ENCODE measurements at regions not wholly inside any gene's neighbourhood (a gene's known extent, or its start where the extent isn't known, plus 50 kb on each side); places are given as distances from the start of the nearest gene placed in this dataset.
"Not testable (repeated sequence)": the region's sequence is repeated elsewhere in the genome, so short reads cannot be mapped to it uniquely, and the experiment has no call there.

GRCh38 chr3:106440672-106441071 lies 571.9 kb upstream of the CBLB start:
- Histone ChIP-seq H3K4me2 (ENCODE audit: low read depth, low read length, poor library complexity, severe bottlenecking) (no peak overlapping the region), H3K27ac (ENCODE audit: low read length) (no peak overlapping the region), H3K27me3 (ENCODE audit: low read length) (no peaks in the 10 kb centered on the region)

GRCh38 chr3:106446271-106446670 lies 577.5 kb upstream of the CBLB start:
- Histone ChIP-seq H3K4me1 (ENCODE audit: low read length) (no peaks in the 10 kb centered on the region), H3K36me3 (ENCODE audit: insufficient read depth, low read length) (no peaks in the 10 kb centered on the region), H3K79me2 (ENCODE audit: low read length) (no peaks in the 10 kb centered on the region), H2AFZ (ENCODE audit: low read length) (no peak overlapping the region), H3K27ac (ENCODE audit: low read length) (no peak overlapping the region), H3K4me2 (ENCODE audit: low read depth, low read length, poor library complexity, severe bottlenecking) (no peak overlapping the region), H3K9me3 (ENCODE audit: low read length) (no peaks in the 10 kb centered on the region), H3K4me3 (ENCODE audit: low read length) (no peak overlapping the region), H3K9ac (ENCODE audit: low read length) (no peak overlapping the region), H3K27me3 (ENCODE audit: low read length) (no peaks in the 10 kb centered on the region), H4K20me1 (ENCODE audit: insufficient read depth, low read depth, low read length) (no peaks in the 10 kb centered on the region), H3K9me2 (replicated peaks; ENCODE audit: insufficient read depth, low read length) (no peaks in the 10 kb centered on the region)
- no peak for DNase-seq

More at GRCh38 chr3:106440672-106441071, 571.9 kb upstream of the CBLB start:
- Histone ChIP-seq H3K9me2 (replicated peaks; ENCODE audit: insufficient read depth, low read length) (no peaks in the 10 kb centered on the region), H3K9me3 (ENCODE audit: low read length) (no peaks in the 10 kb centered on the region), H4K20me1 (ENCODE audit: insufficient read depth, low read depth, low read length) (no peaks in the 10 kb centered on the region), H2AFZ (ENCODE audit: low read length) (no peak overlapping the region), H3K79me2 (ENCODE audit: low read length) (no peaks in the 10 kb centered on the region), H3K9ac (ENCODE audit: low read length) (no peak overlapping the region), H3K4me3 (ENCODE audit: low read length) (no peak overlapping the region), H3K4me1 (ENCODE audit: low read length) (no peaks in the 10 kb centered on the region), H3K36me3 (ENCODE audit: insufficient read depth, low read length) (no peaks in the 10 kb centered on the region)
- no peak for DNase-seq

- Histone ChIP-seq H3K9me2 (replicated peaks; ENCODE audit: insufficient read depth, low read length) (no peaks in the 10 kb centered on the region), H3K79me2 (ENCODE audit: low read length) (no peaks in the 10 kb centered on the region), H3K9me3 (ENCODE audit: low read length) (no peaks in the 10 kb centered on the region), H4K20me1 (ENCODE audit: insufficient read depth, low read depth, low read length) (no peaks in the 10 kb centered on the region), H3K4me1 (ENCODE audit: low read length) (no peaks in the 10 kb centered on the region), H3K27me3 (ENCODE audit: low read length) (no peaks in the 10 kb centered on the region), H2AFZ (ENCODE audit: low read length) (no peak overlapping the region), H3K36me3 (ENCODE audit: insufficient read depth, low read length) (no peaks in the 10 kb centered on the region), H3K4me2 (ENCODE audit: low read depth, low read length, poor library complexity, severe bottlenecking) (no peak overlapping the region), H3K9ac (ENCODE audit: low read length) (no peak overlapping the region), H3K27ac (ENCODE audit: low read length) (no peak overlapping the region), H3K4me3 (ENCODE audit: low read length) (no peak overlapping the region)
- DNase-seq, result no peak
These were observed 579.0 kb upstream of the CBLB start for GRCh38 chr3:106447723-106448301.

- not testable (repeated sequence) for H3K36me3 ChIP-seq (ENCODE audit: insufficient read depth, low read length); H3K79me2 ChIP-seq (ENCODE audit: low read length); DNase-seq; H2AFZ ChIP-seq (ENCODE audit: low read length); H3K4me3 ChIP-seq (ENCODE audit: low read length); H4K20me1 ChIP-seq (ENCODE audit: insufficient read depth, low read depth, low read length); H3K27ac ChIP-seq (ENCODE audit: low read length); H3K4me1 ChIP-seq (ENCODE audit: low read length); H3K9me2 ChIP-seq (replicated peaks; ENCODE audit: insufficient read depth, low read length); H3K4me2 ChIP-seq (ENCODE audit: low read depth, low read length, poor library complexity, severe bottlenecking); H3K27me3 ChIP-seq (ENCODE audit: low read length); H3K9ac ChIP-seq (ENCODE audit: low read length); H3K9me3 ChIP-seq (ENCODE audit: low read length)
These were observed 579.7 kb upstream of the CBLB start for GRCh38 chr3:106448372-106448966.

DNA sequence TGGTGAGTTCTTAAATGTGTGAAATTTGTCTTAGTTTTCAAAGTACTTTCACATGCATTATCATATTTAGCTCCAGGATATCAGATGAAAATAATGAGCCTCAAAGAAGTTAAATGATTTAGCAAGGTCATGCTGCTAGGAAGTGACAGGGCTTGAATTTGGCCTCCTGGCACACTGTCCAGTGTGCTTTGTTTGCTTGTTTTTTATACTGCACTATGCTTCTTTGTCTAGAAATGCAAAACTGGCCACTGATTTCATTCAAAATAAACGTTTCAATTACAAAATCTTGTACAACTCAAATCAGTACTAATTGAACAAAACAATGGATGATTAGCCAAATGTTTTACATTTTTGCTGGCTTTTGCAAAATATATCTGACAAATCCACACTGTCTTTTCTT lies 583.3 kb upstream of the CBLB start:
- Histone ChIP-seq H2AFZ (ENCODE audit: low read length) (no peak overlapping the region), H3K4me3 (ENCODE audit: low read length) (no peak overlapping the region), H3K36me3 (ENCODE audit: insufficient read depth, low read length) (no peaks in the 10 kb centered on the region), H3K4me1 (ENCODE audit: low read length) (no peaks in the 10 kb centered on the region), H3K9me3 (ENCODE audit: low read length) (no peaks in the 10 kb centered on the region), H3K79me2 (ENCODE audit: low read length) (no peaks in the 10 kb centered on the region), H3K9me2 (replicated peaks; ENCODE audit: insufficient read depth, low read length) (no peaks in the 10 kb centered on the region), H3K27me3 (ENCODE audit: low read length) (no peaks in the 10 kb centered on the region), H3K4me2 (ENCODE audit: low read depth, low read length, poor library complexity, severe bottlenecking) (no peak overlapping the region), H3K27ac (ENCODE audit: low read length) (no peak overlapping the region), H3K9ac (ENCODE audit: low read length) (no peak overlapping the region), H4K20me1 (ENCODE audit: insufficient read depth, low read depth, low read length) (no peaks in the 10 kb centered on the region)
- DNase-seq, result no peak

GRCh38 chr3:106454497-106454896 lies 585.7 kb upstream of the CBLB start:
- no peaks in the 10 kb centered on the region for H4K20me1 ChIP-seq (ENCODE audit: insufficient read depth, low read depth, low read length)
- no peaks in the 10 kb centered on the region for H3K9me2 ChIP-seq (replicated peaks; ENCODE audit: insufficient read depth, low read length)
- H3K4me3 ChIP-seq (ENCODE audit: low read length), result no peak overlapping the region
- H3K4me1 ChIP-seq (ENCODE audit: low read length), result no peaks in the 10 kb centered on the region
- no peaks in the 10 kb centered on the region for H3K9me3 ChIP-seq (ENCODE audit: low read length)
- H3K79me2 ChIP-seq (ENCODE audit: low read length), result no peaks in the 10 kb centered on the region
- H3K36me3 ChIP-seq (ENCODE audit: insufficient read depth, low read length), result no peaks in the 10 kb centered on the region
- H3K27me3 ChIP-seq (ENCODE audit: low read length), result no peaks in the 10 kb centered on the region
- H3K9ac ChIP-seq (ENCODE audit: low read length), result no peak overlapping the region
- DNase-seq, result no peak
- no peak overlapping the region for H3K4me2 ChIP-seq (ENCODE audit: low read depth, low read length, poor library complexity, severe bottlenecking)
- no peak overlapping the region for H2AFZ ChIP-seq (ENCODE audit: low read length)
- H3K27ac ChIP-seq (ENCODE audit: low read length), result no peak overlapping the region

- Histone ChIP-seq H3K9me3 (ENCODE audit: low read length) (no peaks in the 10 kb centered on the region), H3K36me3 (ENCODE audit: insufficient read depth, low read length) (no peaks in the 10 kb centered on the region), H3K9me2 (replicated peaks; ENCODE audit: insufficient read depth, low read length) (0 out of 2 replicates have a peak, but pooled peaks cover 5% of the 10 kb centered on the region), H3K9ac (ENCODE audit: low read length) (no peak overlapping the region), H3K4me3 (ENCODE audit: low read length) (no peak overlapping the region), H3K79me2 (ENCODE audit: low read length) (no peaks in the 10 kb centered on the region), H3K27ac (ENCODE audit: low read length) (no peak overlapping the region), H3K4me1 (ENCODE audit: low read length) (no peaks in the 10 kb centered on the region), H4K20me1 (ENCODE audit: insufficient read depth, low read depth, low read length) (no peaks in the 10 kb centered on the region), H3K27me3 (ENCODE audit: low read length) (no peaks in the 10 kb centered on the region), H2AFZ (ENCODE audit: low read length) (no peak overlapping the region), H3K4me2 (ENCODE audit: low read depth, low read length, poor library complexity, severe bottlenecking) (no peak overlapping the region)
- no peak for DNase-seq
These were observed 588.7 kb upstream of the CBLB start for GRCh38 chr3:106457281-106458180.

GRCh38 chr3:106458952-106459351 lies 590.1 kb upstream of the CBLB start:
- Histone ChIP-seq H3K27ac (ENCODE audit: low read length) (no peak overlapping the region), H3K9ac (ENCODE audit: low read length) (no peak overlapping the region), H3K79me2 (ENCODE audit: low read length) (no peaks in the 10 kb centered on the region), H3K9me2 (replicated peaks; ENCODE audit: insufficient read depth, low read length) (0 out of 2 replicates have a peak, but pooled peaks cover 5% of the 10 kb centered on the region), H3K9me3 (ENCODE audit: low read length) (no peaks in the 10 kb centered on the region), H4K20me1 (ENCODE audit: insufficient read depth, low read depth, low read length) (no peaks in the 10 kb centered on the region), H3K4me3 (ENCODE audit: low read length) (no peak overlapping the region), H3K4me1 (ENCODE audit: low read length) (no peaks in the 10 kb centered on the region), H3K36me3 (ENCODE audit: insufficient read depth, low read length) (no peaks in the 10 kb centered on the region), H3K27me3 (ENCODE audit: low read length) (no peaks in the 10 kb centered on the region), H2AFZ (ENCODE audit: low read length) (no peak overlapping the region), H3K4me2 (ENCODE audit: low read depth, low read length, poor library complexity, severe bottlenecking) (no peak overlapping the region)
- no peak for DNase-seq

Data from Karpas-422 (cell line).